BLaER1 (cell line): ENCODE measurements at regions not wholly inside any gene's neighbourhood (a gene's known extent, or its start where the extent isn't known, plus 50 kb on each side); places are given as distances from the start of the nearest gene placed in this dataset.
"Not testable (repeated sequence)": the region's sequence is repeated elsewhere in the genome, so short reads cannot be mapped to it uniquely, and the experiment has no call there.

Experiments used
- H3K27ac ChIP-seq: shearing (Covaris generic); formaldehyde crosslinking; 2 replicates; pipeline ENCODE4 v1.8.1; 2022
- H3K27me3 ChIP-seq: shearing (Covaris generic); formaldehyde crosslinking; 2 replicates; pipeline ENCODE4 v1.8.1; 2022
- H3K36me3 ChIP-seq: shearing (Covaris generic); formaldehyde crosslinking; 2 replicates; pipeline ENCODE4 v1.8.1; 2022
- H3K4me1 ChIP-seq: shearing (Covaris generic); formaldehyde crosslinking; 2 replicates; pipeline ENCODE4 v1.8.1; 2022
- H3K4me2 ChIP-seq: shearing (Covaris generic); formaldehyde crosslinking; 2 replicates; pipeline ENCODE4 v1.8.1; 2022
- H3K4me3 ChIP-seq: shearing (Covaris generic); formaldehyde crosslinking; 2 replicates; pipeline ENCODE4 v1.8.1; 2022
- H3K9ac ChIP-seq: shearing (Covaris generic); formaldehyde crosslinking; 2 replicates; pipeline ENCODE4 v1.8.1; 2022
- H3K9me3 ChIP-seq: shearing (Covaris generic); formaldehyde crosslinking; 2 replicates; pipeline ENCODE4 v1.8.1; 2022
- H4K20me1 ChIP-seq: shearing (Covaris generic); formaldehyde crosslinking; 2 replicates; pipeline ENCODE4 v1.8.1; 2022
- Cebpa-rat ChIP-seq: shearing (Covaris generic); IDR thresholded peaks from 2 replicates; pipeline ENCODE4 v1.8.1; 2022

GRCh38 chrX:79026742-79027141 lies 81.6 kb downstream of the P2RY10 start:
- H3K4me2 ChIP-seq, H3K4me1 ChIP-seq, H3K27ac ChIP-seq, H3K9me3 ChIP-seq, H3K9ac ChIP-seq, H4K20me1 ChIP-seq, H3K4me3 ChIP-seq, H3K36me3 ChIP-seq: not testable (repeated sequence)
- peaks cover 44% of the 10 kb centered on the region for H3K27me3 ChIP-seq

GRCh38 chrX:79035421-79035820 lies 90.2 kb downstream of the P2RY10 start:
- no peak overlapping the region for H3K27ac ChIP-seq
- no peak overlapping the region for H3K4me3 ChIP-seq
- H4K20me1 ChIP-seq: no peaks in the 10 kb centered on the region
- no peaks in the 10 kb centered on the region for H3K36me3 ChIP-seq
- H3K27me3 ChIP-seq: peaks cover 84% of the 10 kb centered on the region
- no peak overlapping the region for H3K4me2 ChIP-seq
- no peaks in the 10 kb centered on the region for H3K4me1 ChIP-seq
- no peak for TF ChIP-seq Cebpa-rat
- no peaks in the 10 kb centered on the region for H3K9me3 ChIP-seq
- H3K9ac ChIP-seq: no peak overlapping the region

- TF ChIP-seq Cebpa-rat: no peak
These were observed 91.1 kb downstream of the P2RY10 start for GRCh38 chrX:79036157-79036880.

GRCh38 chrX:79065696-79066095 lies 78.8 kb upstream of the GPR174 start:
- Histone ChIP-seq H3K9me3 (peaks cover 9% of the 10 kb centered on the region; the same call in 1 of the 2 replicates), H4K20me1 (no peaks in the 10 kb centered on the region), H3K4me1 (no peaks in the 10 kb centered on the region), H3K27ac (no peak overlapping the region), H3K36me3 (no peaks in the 10 kb centered on the region), H3K4me2 (no peak overlapping the region), H3K9ac (no peak overlapping the region), H3K4me3 (no peak overlapping the region), H3K27me3 (peaks cover 40% of the 10 kb centered on the region)
- no peak for TF ChIP-seq Cebpa-rat

More at GRCh38 chrX:79036157-79036880, 91.1 kb downstream of the P2RY10 start:
- Histone ChIP-seq H3K4me1 (no peaks in the 10 kb centered on the region), H4K20me1 (no peaks in the 10 kb centered on the region), H3K36me3 (no peaks in the 10 kb centered on the region), H3K27ac (no peak overlapping the region), H3K9me3 (0 out of 2 replicates have a peak, but pooled peaks cover 2% of the 10 kb centered on the region), H3K9ac (no peak overlapping the region), H3K4me3 (no peak overlapping the region), H3K4me2 (no peak overlapping the region), H3K27me3 (peaks cover 86% of the 10 kb centered on the region)

- Histone ChIP-seq H3K4me1 (no peaks in the 10 kb centered on the region), H3K9me3 (peaks cover 3% of the 10 kb centered on the region; the same call in 1 of the 2 replicates), H3K27me3 (peaks cover 38% of the 10 kb centered on the region), H3K4me3 (no peak overlapping the region), H3K9ac (no peak overlapping the region), H4K20me1 (no peaks in the 10 kb centered on the region), H3K4me2 (no peak overlapping the region), H3K36me3 (no peaks in the 10 kb centered on the region), H3K27ac (no peak overlapping the region)
- TF ChIP-seq Cebpa-rat: no peak
These were observed 66.4 kb upstream of the GPR174 start for GRCh38 chrX:79078114-79078513.

GRCh38 chrX:79079477-79079876 lies 65.0 kb upstream of the GPR174 start:
- no peak for TF ChIP-seq Cebpa-rat
- Histone ChIP-seq H3K36me3 (no peaks in the 10 kb centered on the region), H3K9me3 (no peaks in the 10 kb centered on the region), H3K4me1 (no peaks in the 10 kb centered on the region), H4K20me1 (no peaks in the 10 kb centered on the region), H3K4me2 (no peak overlapping the region), H3K27ac (no peak overlapping the region), H3K27me3 (peaks cover 32% of the 10 kb centered on the region), H3K9ac (no peak overlapping the region), H3K4me3 (no peak overlapping the region)

- no peak overlapping the region for H3K27ac ChIP-seq
- H3K9ac ChIP-seq: no peak overlapping the region
These were observed 64.3 kb upstream of the GPR174 start for GRCh38 chrX:79080141-79080540.

GRCh38 chrX:79081895-79082512 lies 62.5 kb upstream of the GPR174 start:
- no peaks in the 10 kb centered on the region for H3K4me1 ChIP-seq
- H3K4me3 ChIP-seq: no peak overlapping the region
- no peaks in the 10 kb centered on the region for H4K20me1 ChIP-seq
- H3K9me3 ChIP-seq: no peaks in the 10 kb centered on the region
- H3K27ac ChIP-seq: no peak overlapping the region
- H3K27me3 ChIP-seq: peaks cover 32% of the 10 kb centered on the region
- no peak overlapping the region for H3K4me2 ChIP-seq
- TF ChIP-seq Cebpa-rat: no peak
- no peaks in the 10 kb centered on the region for H3K36me3 ChIP-seq
- H3K9ac ChIP-seq: no peak overlapping the region

More at GRCh38 chrX:79080141-79080540, 64.3 kb upstream of the GPR174 start:
- Histone ChIP-seq H3K9me3 (no peaks in the 10 kb centered on the region), H3K27me3 (peaks cover 35% of the 10 kb centered on the region), H3K36me3 (no peaks in the 10 kb centered on the region), H3K4me3 (no peak overlapping the region), H3K4me2 (no peak overlapping the region), H4K20me1 (no peaks in the 10 kb centered on the region), H3K4me1 (no peaks in the 10 kb centered on the region)
- no peak for TF ChIP-seq Cebpa-rat

- Histone ChIP-seq H3K27ac (no peak overlapping the region), H3K4me1 (no peaks in the 10 kb centered on the region), H3K36me3 (no peaks in the 10 kb centered on the region), H3K27me3 (peaks cover 25% of the 10 kb centered on the region), H3K9ac (no peak overlapping the region), H4K20me1 (no peaks in the 10 kb centered on the region), H3K9me3 (no peaks in the 10 kb centered on the region), H3K4me2 (no peak overlapping the region), H3K4me3 (no peak overlapping the region)
- TF ChIP-seq Cebpa-rat: no peak
These were observed 61.6 kb upstream of the GPR174 start for GRCh38 chrX:79082899-79083298.

GRCh38 chrX:79084923-79085322 lies 59.6 kb upstream of the GPR174 start:
- Histone ChIP-seq H3K27me3 (peaks cover 20% of the 10 kb centered on the region), H3K9ac (no peak overlapping the region), H3K4me1 (no peaks in the 10 kb centered on the region), H3K4me2 (no peak overlapping the region), H3K4me3 (no peak overlapping the region), H3K9me3 (no peaks in the 10 kb centered on the region), H3K36me3 (no peaks in the 10 kb centered on the region), H4K20me1 (no peaks in the 10 kb centered on the region), H3K27ac (no peak overlapping the region)
- TF ChIP-seq Cebpa-rat: no peak
